Right kidney (tissue), 1 donor: ENCODE measurements at regions not wholly inside any gene's neighbourhood (a gene's known extent, or its start where the extent isn't known, plus 50 kb on each side); places are given as distances from the start of the nearest gene placed in this dataset.

Source experiments
- DNase-seq: peaks from one replicate; pipeline ENCODE4 v3.0.0-alpha.2; 2016

GRCh38 chr1:217373761-217374701 is 256.9 kb downstream of the GPATCH2 start:
- DNase-seq, result no peak

GRCh38 chr1:217372049-217372970 is 258.6 kb downstream of the GPATCH2 start:
- DNase-seq, result no peak

GRCh38 chr1:217370757-217371156 is 260.1 kb downstream of the GPATCH2 start:
- DNase-seq, result no peak

- no peak for DNase-seq
Observed at GRCh38 chr1:217369996-217370551, 260.8 kb downstream of the GPATCH2 start.

GRCh38 chr1:217369271-217369981 is 261.5 kb downstream of the GPATCH2 start:
- no peak for DNase-seq

GRCh38 chr1:217364220-217364619 is 266.7 kb downstream of the GPATCH2 start:
- no peak for DNase-seq

- no peak for DNase-seq
Observed at GRCh38 chr1:217363319-217363718, 267.6 kb downstream of the GPATCH2 start.

- DNase-seq, result no peak
Observed at GRCh38 chr1:217360510-217360909, 270.4 kb downstream of the GPATCH2 start.

GRCh38 chr1:217354895-217355294 is 276.0 kb downstream of the GPATCH2 start:
- no peak for DNase-seq

GRCh38 chr1:217348960-217349664 is 281.8 kb downstream of the GPATCH2 start:
- no peak for DNase-seq

- DNase-seq, result no peak
Observed at GRCh38 chr1:217344712-217345111, 286.2 kb downstream of the GPATCH2 start.

GRCh38 chr1:217343907-217344306 is 287.0 kb downstream of the GPATCH2 start:
- peak; percentile 28 for DNase-seq

GRCh38 chr1:217342105-217342504 is 288.8 kb downstream of the GPATCH2 start:
- DNase-seq, result no peak

- DNase-seq, result no peak
Observed at GRCh38 chr1:217336724-217337123, 294.2 kb downstream of the GPATCH2 start.

GRCh38 chr1:217333939-217334338 is 297.0 kb downstream of the GPATCH2 start:
- DNase-seq, result no peak

- no peak for DNase-seq
Observed at GRCh38 chr1:217332431-217333065, 298.3 kb downstream of the GPATCH2 start.

- no peak for DNase-seq
Observed at GRCh38 chr1:217331698-217332097, 299.2 kb downstream of the GPATCH2 start.

GRCh38 chr1:217327901-217328300 is 303.0 kb downstream of the GPATCH2 start:
- DNase-seq, result no peak

- no peak for DNase-seq
Observed at GRCh38 chr1:217322834-217323233, 308.1 kb downstream of the GPATCH2 start.

GRCh38 chr1:217315346-217315745 is 315.5 kb downstream of the GPATCH2 start:
- DNase-seq, result no peak

- DNase-seq, result no peak
Observed at GRCh38 chr1:217313096-217313495, 317.8 kb downstream of the GPATCH2 start.
